Spinal cord (tissue), 9 donors: ENCODE measurements at regions not wholly inside any gene's neighbourhood (a gene's known extent, or its start where the extent isn't known, plus 50 kb on each side); places are given as distances from the start of the nearest gene placed in this dataset.
A peak's percentile ranks its signal among the peaks of the same experiment; 100 is the strongest.

Source experiments
- DNase-seq, 6 donors: peaks; one replicate each; pipeline versions ENCODE4 v3.0.0 to v3.0.0-alpha.2; 2013 to 2015; ENCODE audit warnings: low spot score in 6 of 6, low read depth in 4 of 6
- H3K27ac ChIP-seq: one replicate; pipeline ENCODE4 v1.5.1; 2013; ENCODE audit warnings: low read depth, low read length, control low read depth
- H3K27me3 ChIP-seq: one replicate; pipeline ENCODE4 v1.6.1; 2013; ENCODE audit warnings: low read length; ENCODE audit not compliant: control insufficient read depth, insufficient read depth
- H3K36me3 ChIP-seq: one replicate; pipeline ENCODE4 v1.6.1; 2013; ENCODE audit warnings: low read length; ENCODE audit not compliant: control insufficient read depth, insufficient read depth
- H3K4me1 ChIP-seq: one replicate; pipeline ENCODE4 v1.6.1; 2013; ENCODE audit warnings: low read length; ENCODE audit not compliant: control insufficient read depth, insufficient read depth
- H3K4me3 ChIP-seq: one replicate; pipeline ENCODE4 v1.5.1; 2013; ENCODE audit warnings: low read depth, low read length, control low read depth
- H3K9me3 ChIP-seq: one replicate; pipeline ENCODE4 v1.6.1; 2013; ENCODE audit warnings: low read length; ENCODE audit not compliant: control insufficient read depth, insufficient read depth
- WGBS: methylation state at CpG from one replicate; pipeline ENCODE4 v1.1.5; 2013; ENCODE audit warnings: missing lambda C conversion rate; ENCODE audit not compliant: insufficient coverage; 5-methylcytosine and 5-hydroxymethylcytosine counted together
- donor health status: healthy.

GRCh38 chr5:98656125-98656795, 117.2 kb upstream of the RGMB start:
- peak in 5 of 6 donors; percentile 39 to 83 (median 57) for DNase-seq
- Histone ChIP-seq H3K4me3 (no peak overlapping the region), H3K27ac (no peak overlapping the region)

GRCh38 chr5:98656796-98657195, 116.7 kb upstream of the RGMB start:
- no peaks in the 10 kb centered on the region for H3K36me3 ChIP-seq
- no peak overlapping the region for H3K27ac ChIP-seq
- no CpG with 5 or more reads among the region's 1 CpG for WGBS
- DNase-seq, result no peak
- H3K27me3 ChIP-seq, result no peaks in the 10 kb centered on the region
- no peaks in the 10 kb centered on the region for H3K4me1 ChIP-seq
- no peak overlapping the region for H3K4me3 ChIP-seq
- no peaks in the 10 kb centered on the region for H3K9me3 ChIP-seq

More at GRCh38 chr5:98656125-98656795, 117.2 kb upstream of the RGMB start:
- H3K9me3 ChIP-seq, result no peaks in the 10 kb centered on the region
- no peaks in the 10 kb centered on the region for H3K27me3 ChIP-seq
- H3K4me1 ChIP-seq, result no peaks in the 10 kb centered on the region
- 8% methylated on average over 3 of the region's 3 CpGs for WGBS
- no peaks in the 10 kb centered on the region for H3K36me3 ChIP-seq

- Histone ChIP-seq H3K4me3 (no peak overlapping the region), H3K4me1 (no peaks in the 10 kb centered on the region), H3K27ac (no peak overlapping the region), H3K9me3 (no peaks in the 10 kb centered on the region), H3K27me3 (no peaks in the 10 kb centered on the region), H3K36me3 (no peaks in the 10 kb centered on the region)
- WGBS, result 66% methylated on average over 2 of the region's 4 CpGs
- DNase-seq, result no peak
Measured at GRCh38 chr5:98657559-98657958, 115.9 kb upstream of the RGMB start.

- Histone ChIP-seq H3K9me3 (no peaks in the 10 kb centered on the region), H3K27ac (no peak overlapping the region), H3K4me3 (no peak overlapping the region), H3K36me3 (no peaks in the 10 kb centered on the region), H3K4me1 (no peaks in the 10 kb centered on the region), H3K27me3 (no peaks in the 10 kb centered on the region)
- no peak for DNase-seq
Measured at GRCh38 chr5:98663521-98663920, 109.9 kb upstream of the RGMB start.

GRCh38 chr5:98664736-98665135, 108.7 kb upstream of the RGMB start:
- no peak for DNase-seq
- no peaks in the 10 kb centered on the region for H3K9me3 ChIP-seq
- H3K36me3 ChIP-seq, result no peaks in the 10 kb centered on the region
- no peaks in the 10 kb centered on the region for H3K27me3 ChIP-seq
- WGBS, result 93% methylated on average over 4 of the region's 4 CpGs
- H3K27ac ChIP-seq, result no peak overlapping the region
- no peak overlapping the region for H3K4me3 ChIP-seq
- H3K4me1 ChIP-seq, result no peaks in the 10 kb centered on the region

GRCh38 chr5:98679963-98680362, 93.5 kb upstream of the RGMB start:
- Histone ChIP-seq H3K4me1 (no peaks in the 10 kb centered on the region), H3K27me3 (no peaks in the 10 kb centered on the region), H3K4me3 (no peak overlapping the region), H3K27ac (no peak overlapping the region), H3K9me3 (peaks cover under 1% of the 10 kb centered on the region), H3K36me3 (no peaks in the 10 kb centered on the region)
- DNase-seq, result no peak
- 78% methylated on average over 1 of the region's 4 CpGs for WGBS

GRCh38 chr5:98690002-98690401, 83.5 kb upstream of the RGMB start:
- H3K4me1 ChIP-seq, result no peaks in the 10 kb centered on the region
- H3K9me3 ChIP-seq, result peaks cover 4% of the 10 kb centered on the region
- no peak overlapping the region for H3K4me3 ChIP-seq
- no peak overlapping the region for H3K27ac ChIP-seq
- DNase-seq, result no peak
- H3K27me3 ChIP-seq, result no peaks in the 10 kb centered on the region
- no peaks in the 10 kb centered on the region for H3K36me3 ChIP-seq

GRCh38 chr5:98694902-98695301, 78.6 kb upstream of the RGMB start:
- H3K27ac ChIP-seq, result no peak overlapping the region
- H3K4me3 ChIP-seq, result no peak overlapping the region
- H3K9me3 ChIP-seq, result peaks cover 1% of the 10 kb centered on the region
- H3K27me3 ChIP-seq, result no peaks in the 10 kb centered on the region
- no peaks in the 10 kb centered on the region for H3K36me3 ChIP-seq
- H3K4me1 ChIP-seq, result no peaks in the 10 kb centered on the region
- no CpG with 5 or more reads among the region's 1 CpG for WGBS
- DNase-seq, result no peak

- Histone ChIP-seq H3K36me3 (no peaks in the 10 kb centered on the region), H3K27ac (no peak overlapping the region), H3K9me3 (peaks cover 4% of the 10 kb centered on the region), H3K4me3 (no peak overlapping the region), H3K4me1 (no peaks in the 10 kb centered on the region), H3K27me3 (no peaks in the 10 kb centered on the region)
- DNase-seq, result no peak
Measured at GRCh38 chr5:98698359-98698758, 75.1 kb upstream of the RGMB start.

- Histone ChIP-seq H3K4me3 (no peak overlapping the region), H3K9me3 (peaks cover 2% of the 10 kb centered on the region), H3K36me3 (no peaks in the 10 kb centered on the region), H3K27me3 (no peaks in the 10 kb centered on the region), H3K4me1 (no peaks in the 10 kb centered on the region), H3K27ac (no peak overlapping the region)
- WGBS, result 88% methylated on average over 2 of the region's 2 CpGs
- DNase-seq, result no peak
Measured at GRCh38 chr5:98700730-98701129, 72.7 kb upstream of the RGMB start.
